GM18951 (cell line): ENCODE measurements at regions not wholly inside any gene's neighbourhood (a gene's known extent, or its start where the extent isn't known, plus 50 kb on each side); places are given as distances from the start of the nearest gene placed in this dataset.
"Not testable (repeated sequence)": the region's sequence is repeated elsewhere in the genome, so short reads cannot be mapped to it uniquely, and the experiment has no call there.

Experiments
- POLR2A ChIP-seq: IDR thresholded peaks from 4 replicates; pipeline ENCODE4 v1.6.1; 2011; ENCODE audit warnings: mild to moderate bottlenecking; ENCODE audit not compliant: insufficient read length, insufficient read depth; ENCODE audit errors: extremely low read depth
- in situ Hi-C: fragments of 300-500 bp; cut with MboI; formaldehyde crosslinking; loops from one replicate; pipeline ENCODE4 v1.12.0; 2022; ENCODE audit warnings: low sequenced_read_pairs, mixed read lengths, inconsistent platforms; ENCODE audit not compliant: unreplicated experiment

- in situ Hi-C loops = not testable (repeated sequence)
Observed at GRCh38 chr1:228796945-228797344, 61.7 kb downstream of the RHOU start.

GRCh38 chr1:228798035-228798434 is 62.8 kb downstream of the RHOU start:
- in situ Hi-C loops = no loop called here
- TF ChIP-seq POLR2A = no peak

- TF ChIP-seq POLR2A = no peak
- in situ Hi-C loops = no loop called here
Observed at GRCh38 chr1:228798548-228798947, 63.3 kb downstream of the RHOU start.

- no peak for TF ChIP-seq POLR2A
- in situ Hi-C loops = no loop called here
Observed at GRCh38 chr1:228799924-228800323, 64.6 kb downstream of the RHOU start.

GRCh38 chr1:228801068-228801467 is 65.8 kb downstream of the RHOU start:
- TF ChIP-seq POLR2A = no peak
- in situ Hi-C loops = no loop called here

GRCh38 chr1:228802386-228803220 is 67.3 kb downstream of the RHOU start:
- in situ Hi-C loops = no loop called here
- TF ChIP-seq POLR2A = no peak

- in situ Hi-C loops = no loop called here
- TF ChIP-seq POLR2A = no peak
Observed at GRCh38 chr1:228803421-228803820, 68.1 kb downstream of the RHOU start.

GRCh38 chr1:228804173-228804572 is 68.9 kb downstream of the RHOU start:
- TF ChIP-seq POLR2A = no peak
- in situ Hi-C loops = no loop called here

- no peak for TF ChIP-seq POLR2A
- in situ Hi-C loops = no loop called here
Observed at GRCh38 chr1:228804640-228805413, 69.5 kb downstream of the RHOU start.

- no peak for TF ChIP-seq POLR2A
- in situ Hi-C loops = no loop called here
Observed at GRCh38 chr1:228807904-228808605, 72.8 kb downstream of the RHOU start.

- in situ Hi-C loops = no loop called here
- TF ChIP-seq POLR2A = no peak
Observed at GRCh38 chr1:228809621-228810394, 74.5 kb downstream of the RHOU start.

GRCh38 chr1:228810395-228810758 is 75.1 kb downstream of the RHOU start:
- in situ Hi-C loops = no loop called here
- no peak for TF ChIP-seq POLR2A

GRCh38 chr1:228810878-228811711 is 75.8 kb downstream of the RHOU start:
- in situ Hi-C loops = no loop called here
- TF ChIP-seq POLR2A = no peak
